ENCODE measurements at regions not wholly inside any gene's neighbourhood (a gene's known extent, or its start where the extent isn't known, plus 50 kb on each side); places are given as distances from the start of the nearest gene placed in this dataset.
A peak's percentile ranks its signal among the peaks of the same experiment; 100 is the strongest.

GRCh38 chr6:169843991-169844390 is 92.6 kb downstream of the ERMARD start:
- Histone ChIP-seq H3K79me2 (ENCODE audit: insufficient read depth, low read length) (no peaks in the 10 kb centered on the region), H3K4me1 (ENCODE audit: control insufficient read depth in 1 of 2, insufficient read depth in 2 of 2, low read length in 2 of 2) (no peaks in the 10 kb centered on the region), H3K9me3 (replicated peaks in 1 of 2; ENCODE audit: control insufficient read depth in 1 of 2, insufficient read depth in 1 of 2, low read length in 2 of 2) (no peaks in the 10 kb centered on the region), H4K20me1 (ENCODE audit: insufficient read depth, low read length) (no peaks in the 10 kb centered on the region), H3K4me3 (replicated peaks in 1 of 3; ENCODE audit: low read depth in 2 of 3, low read length in 3 of 3) (no peak overlapping the region), H2AFZ (ENCODE audit: insufficient read depth, low read depth, low read length, poor library complexity, severe bottlenecking) (no peak overlapping the region), H3K4me2 (replicated peaks; ENCODE audit: extremely low read depth, low read length, poor library complexity, severe bottlenecking) (no peak overlapping the region), H3K9ac (ENCODE audit: insufficient read depth, low read length, poor library complexity, severe bottlenecking) (no peak overlapping the region), H3K27me3 (ENCODE audit: control insufficient read depth in 2 of 2, insufficient read depth in 2 of 2, low read length in 2 of 2) (no peaks in the 10 kb centered on the region), H3K27ac (ENCODE audit: low read depth in 1 of 2, low read length in 2 of 2) (no peak overlapping the region), H3K36me3 (replicated peaks in 1 of 2; ENCODE audit: control insufficient read depth in 1 of 2, insufficient read depth in 2 of 2, low read length in 2 of 2) (no peaks in the 10 kb centered on the region)
- peaks cover 3 to 5% (median 4%) of the 10 kb centered on the region in 3 donors for H3K27me3 Mint-ChIP-seq (ENCODE audit: low read depth in 3 of 3)
- peak overlapping the region in 1 of 7 donors; percentile 65 for H3K27ac Mint-ChIP-seq
- no peak for DNase-seq
- intact Hi-C loops (cut with micrococcal nuclease): no loop called here
- H3K9me3 Mint-ChIP-seq: no peaks in the 10 kb centered on the region
- no peak overlapping the region for H3K4me3 Mint-ChIP-seq
- no peaks in the 10 kb centered on the region for H3K36me3 Mint-ChIP-seq
- no peaks in the 10 kb centered on the region for H3K4me1 Mint-ChIP-seq
- 61% methylated on average over 4 of the region's 6 CpGs for WGBS (ENCODE audit: insufficient coverage)
- TF ChIP-seq CTCF (IDR thresholded peaks at IDR 0.05): no peak

- intact Hi-C loops (cut with micrococcal nuclease): no loop called here
- TF ChIP-seq CTCF (IDR thresholded peaks at IDR 0.05): no peak
- DNase-seq: no peak
- H3K27ac Mint-ChIP-seq: peak overlapping the region in 1 of 7 donors; percentile 60
- Histone ChIP-seq H4K20me1 (ENCODE audit: insufficient read depth, low read length) (no peaks in the 10 kb centered on the region), H3K9me3 (replicated peaks in 1 of 2; ENCODE audit: control insufficient read depth in 1 of 2, insufficient read depth in 1 of 2, low read length in 2 of 2) (no peaks in the 10 kb centered on the region), H2AFZ (ENCODE audit: insufficient read depth, low read depth, low read length, poor library complexity, severe bottlenecking) (no peak overlapping the region), H3K4me1 (ENCODE audit: control insufficient read depth in 1 of 2, insufficient read depth in 2 of 2, low read length in 2 of 2) (no peaks in the 10 kb centered on the region), H3K27ac (ENCODE audit: low read depth in 1 of 2, low read length in 2 of 2) (no peak overlapping the region), H3K4me3 (replicated peaks in 1 of 3; ENCODE audit: low read depth in 2 of 3, low read length in 3 of 3) (no peak overlapping the region), H3K36me3 (replicated peaks in 1 of 2; ENCODE audit: control insufficient read depth in 1 of 2, insufficient read depth in 2 of 2, low read length in 2 of 2) (no peaks in the 10 kb centered on the region), H3K4me2 (replicated peaks; ENCODE audit: extremely low read depth, low read length, poor library complexity, severe bottlenecking) (no peak overlapping the region), H3K9ac (ENCODE audit: insufficient read depth, low read length, poor library complexity, severe bottlenecking) (no peak overlapping the region), H3K79me2 (ENCODE audit: insufficient read depth, low read length) (no peaks in the 10 kb centered on the region), H3K27me3 (ENCODE audit: control insufficient read depth in 2 of 2, insufficient read depth in 2 of 2, low read length in 2 of 2) (no peaks in the 10 kb centered on the region)
- no peaks in the 10 kb centered on the region for H3K9me3 Mint-ChIP-seq
- no peaks in the 10 kb centered on the region for H3K4me1 Mint-ChIP-seq
- H3K4me3 Mint-ChIP-seq: no peak overlapping the region
- 84% methylated on average over 3 of the region's 5 CpGs for WGBS (ENCODE audit: insufficient coverage)
- no peaks in the 10 kb centered on the region for H3K36me3 Mint-ChIP-seq
- H3K27me3 Mint-ChIP-seq (ENCODE audit: low read depth in 3 of 3): peaks cover 3 to 9% (median 4%) of the 10 kb centered on the region in 3 donors
These were observed 91.7 kb downstream of the ERMARD start for GRCh38 chr6:169843110-169843509.

Data from CD14-positive monocyte (primary cell).